Neuronal stem cell (in vitro differentiated cells): ENCODE measurements at regions not wholly inside any gene's neighbourhood (a gene's known extent, or its start where the extent isn't known, plus 50 kb on each side); places are given as distances from the start of the nearest gene placed in this dataset.

Source experiments
- DNase-seq: peaks from one replicate; pipeline ENCODE4 v3.0.0-alpha.2; 2013; ENCODE audit warnings: low spot score
- H2AFZ ChIP-seq: one replicate; pipeline ENCODE4 v1.6.1; 2013; ENCODE audit warnings: mild to moderate bottlenecking, low read length, inconsistent platforms
- H2AK5ac ChIP-seq: 2 replicates; pipeline ENCODE4 v1.6.1; 2013; ENCODE audit warnings: low read depth, mild to moderate bottlenecking, inconsistent platforms, low read length, moderate library complexity, mixed read lengths
- H2BK120ac ChIP-seq: 2 replicates; pipeline ENCODE4 v1.6.1; 2013; ENCODE audit warnings: low read depth, mild to moderate bottlenecking, inconsistent platforms, low read length, moderate library complexity, mixed read lengths
- H2BK12ac ChIP-seq: one replicate; pipeline ENCODE4 v1.6.1; 2013; ENCODE audit warnings: low read length, inconsistent platforms
- H2BK15ac ChIP-seq: 2 replicates; pipeline ENCODE4 v1.6.1; 2013; ENCODE audit warnings: mild to moderate bottlenecking, low read length, inconsistent platforms, mixed read lengths
- H2BK5ac ChIP-seq: one replicate; pipeline ENCODE4 v1.6.1; 2013; ENCODE audit warnings: inconsistent platforms, mild to moderate bottlenecking, low read length, moderate library complexity
- H3K14ac ChIP-seq: one replicate; pipeline ENCODE4 v1.6.1; 2013; ENCODE audit warnings: low read length, inconsistent platforms
- H3K18ac ChIP-seq: 2 replicates; pipeline ENCODE4 v1.6.1; 2013; ENCODE audit warnings: low read length, inconsistent platforms
- H3K23ac ChIP-seq: 2 replicates; pipeline ENCODE4 v1.6.1; 2013; ENCODE audit warnings: low read depth, mild to moderate bottlenecking, mixed read lengths, low read length, inconsistent platforms; ENCODE audit not compliant: poor library complexity
- H3K27ac ChIP-seq: replicated peaks from 3 replicates; pipeline ENCODE4 v1.5.1; 2013; ENCODE audit warnings: low read length, inconsistent platforms
- H3K27me3 ChIP-seq, 3 experiments: 2 replicates each; pipeline ENCODE4 v1.6.1; 2013; ENCODE audit warnings: low read length in 3 of 3, mild to moderate bottlenecking in 2 of 3, inconsistent platforms in 1 of 3, low read depth in 1 of 3, mixed read lengths in 1 of 3, moderate library complexity in 1 of 3; ENCODE audit not compliant: control insufficient read depth in 3 of 3, insufficient read depth in 3 of 3
- H3K36me3 ChIP-seq, 2 donors: replicated peaks in 1 of 2; 2 replicates each; pipeline ENCODE4 v1.6.1; 2013; ENCODE audit warnings: low read length in 2 of 2; ENCODE audit not compliant: control insufficient read depth in 2 of 2, insufficient read depth in 2 of 2
- H3K4ac ChIP-seq: 2 replicates; pipeline ENCODE4 v1.6.1; 2013; ENCODE audit warnings: inconsistent platforms, mild to moderate bottlenecking, low read length, moderate library complexity
- H3K4me1 ChIP-seq, 2 donors: 1 replicate in 1 of 2; 2 replicates in 1 of 2; pipeline ENCODE4 v1.6.1; 2013; ENCODE audit warnings: low read length in 2 of 2, low read depth in 1 of 2; ENCODE audit not compliant: control insufficient read depth in 2 of 2, insufficient read depth in 1 of 2
- H3K4me2 ChIP-seq: one replicate; pipeline ENCODE4 v1.6.1; 2013; ENCODE audit warnings: mild to moderate bottlenecking, low read length, inconsistent platforms; ENCODE audit not compliant: insufficient read depth, poor library complexity, severe bottlenecking
- H3K4me3 ChIP-seq, 2 donors: 2 replicates each; pipeline ENCODE4 v1.5.1; 2013; ENCODE audit warnings: low read length in 2 of 2, mild to moderate bottlenecking in 2 of 2, inconsistent platforms in 1 of 2, moderate library complexity in 1 of 2
- H3K79me1 ChIP-seq: one replicate; pipeline ENCODE4 v1.6.1; 2013; ENCODE audit warnings: low read depth, mild to moderate bottlenecking, inconsistent platforms, low read length, moderate library complexity
- H3K9ac ChIP-seq: one replicate; pipeline ENCODE4 v1.6.1; 2013; ENCODE audit warnings: mild to moderate bottlenecking, low read depth, low read length, inconsistent platforms; ENCODE audit not compliant: poor library complexity
- H3K9me3 ChIP-seq, 2 donors: replicated peaks in 1 of 2; 2 replicates each; pipeline versions ENCODE3 to v1.6.1; 2013; ENCODE audit warnings: low read length in 2 of 2, mild to moderate bottlenecking in 2 of 2, inconsistent platforms in 1 of 2, low read depth in 1 of 2, mixed read lengths in 1 of 2, moderate library complexity in 1 of 2; ENCODE audit not compliant: control insufficient read depth in 2 of 2, insufficient read depth in 1 of 2
- H4K8ac ChIP-seq: one replicate; pipeline ENCODE4 v1.6.1; 2013; ENCODE audit warnings: low read depth, mild to moderate bottlenecking, inconsistent platforms, low read length, moderate library complexity
- H4K91ac ChIP-seq: one replicate; pipeline ENCODE4 v1.6.1; 2013; ENCODE audit warnings: low read length, low read depth, mild to moderate bottlenecking, inconsistent platforms; ENCODE audit not compliant: poor library complexity
- WGBS, 2 donors: extraction: QIAGEN DNeasy Blood & Tissue Kit; methylation state at CpG; one replicate each; pipeline ENCODE4 v1.1.7; 2013; ENCODE audit warnings: missing lambda C conversion rate in 2 of 2, mixed read lengths in 1 of 2; ENCODE audit not compliant: insufficient read length in 2 of 2, insufficient replicate concordance in 1 of 2; ENCODE audit errors: extremely low coverage in 2 of 2; 5-methylcytosine and 5-hydroxymethylcytosine counted together

DNA sequence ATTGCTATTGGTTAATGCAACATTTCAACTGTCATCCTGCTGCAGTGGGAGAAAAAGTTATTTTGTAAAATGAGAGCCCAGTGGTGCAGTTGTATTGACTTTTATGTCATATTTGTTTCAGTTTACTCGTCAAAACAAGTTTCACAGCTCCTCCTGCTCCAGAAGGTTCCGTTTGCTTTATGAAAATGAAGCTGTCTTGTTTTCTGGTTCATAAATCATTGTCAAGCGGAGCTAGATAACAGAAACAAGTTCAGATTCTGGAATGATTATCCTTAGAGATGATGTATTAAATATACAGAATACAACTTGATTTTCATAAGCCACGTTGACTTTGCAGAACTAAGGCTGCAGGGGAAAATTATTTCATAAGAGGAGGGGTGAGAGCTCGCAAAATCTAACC is 970.5 kb upstream of the NR2F2 start:
- no peaks in the 10 kb centered on the region for H3K79me1 ChIP-seq
- H2BK15ac ChIP-seq: no peak overlapping the region
- H4K91ac ChIP-seq: no peak overlapping the region
- H2BK120ac ChIP-seq: no peak overlapping the region
- H3K9me3 ChIP-seq: peaks cover 4 to 32% of the 10 kb centered on the region in 2 donors
- H3K4ac ChIP-seq: no peak overlapping the region
- no peak overlapping the region for H4K8ac ChIP-seq
- no CpG with 5 or more reads among the region's 5 CpGs for WGBS, 2 donors
- no peak overlapping the region for H3K4me2 ChIP-seq
- no peak overlapping the region for H2AK5ac ChIP-seq
- H2BK12ac ChIP-seq: no peak overlapping the region
- H2BK5ac ChIP-seq: no peak overlapping the region
- no peak overlapping the region for H3K27ac ChIP-seq
- H3K4me1 ChIP-seq: peaks cover 0 to 2% of the 10 kb centered on the region in 2 donors
- no peak overlapping the region for H3K9ac ChIP-seq
- no peak overlapping the region for H3K18ac ChIP-seq
- no peak overlapping the region for H2AFZ ChIP-seq
- no peak for DNase-seq
- no peak overlapping the region for H3K4me3 ChIP-seq
- H3K14ac ChIP-seq: no peak overlapping the region
- no peaks in the 10 kb centered on the region for H3K36me3 ChIP-seq
- no peak overlapping the region for H3K23ac ChIP-seq
- H3K27me3 ChIP-seq: no peaks in the 10 kb centered on the region

DNA sequence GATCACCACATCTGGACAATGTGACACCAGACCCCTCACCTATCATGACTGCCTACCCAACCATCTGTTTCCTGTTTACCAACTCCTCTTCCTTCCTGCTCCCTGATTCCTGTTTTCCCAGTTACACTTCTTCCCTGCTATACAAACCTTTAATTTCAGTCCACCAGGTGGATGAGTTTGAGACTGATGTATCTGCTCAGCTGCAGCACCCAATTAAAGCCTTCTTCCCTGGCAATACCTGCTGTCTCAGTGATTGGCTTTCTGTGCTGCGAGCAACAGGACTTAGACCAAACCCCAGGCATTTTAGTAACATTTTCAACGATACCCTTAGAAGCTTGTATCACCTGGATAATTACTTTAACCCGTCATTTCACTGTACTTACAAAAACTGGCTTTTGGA is 968.2 kb upstream of the NR2F2 start:
- Histone ChIP-seq H3K27me3 (no peaks in the 10 kb centered on the region), H3K23ac (no peak overlapping the region), H2BK5ac (no peak overlapping the region), H3K14ac (no peak overlapping the region), H3K79me1 (no peaks in the 10 kb centered on the region), H3K27ac (no peak overlapping the region), H4K8ac (no peak overlapping the region), H3K18ac (no peak overlapping the region), H2BK120ac (no peak overlapping the region), H2AK5ac (no peak overlapping the region), H3K4ac (no peak overlapping the region), H3K9me3 (peaks cover 4 to 32% of the 10 kb centered on the region in 2 donors), H3K9ac (no peak overlapping the region), H2BK12ac (no peak overlapping the region), H2BK15ac (no peak overlapping the region), H3K4me1 (peaks cover 6 to 18% of the 10 kb centered on the region in 2 donors), H3K36me3 (no peaks in the 10 kb centered on the region), H4K91ac (no peak overlapping the region), H3K4me2 (no peak overlapping the region), H3K4me3 (no peak overlapping the region), H2AFZ (no peak overlapping the region)
- no peak for DNase-seq
- no CpG with 5 or more reads among the region's 3 CpGs for WGBS, 2 donors

DNA sequence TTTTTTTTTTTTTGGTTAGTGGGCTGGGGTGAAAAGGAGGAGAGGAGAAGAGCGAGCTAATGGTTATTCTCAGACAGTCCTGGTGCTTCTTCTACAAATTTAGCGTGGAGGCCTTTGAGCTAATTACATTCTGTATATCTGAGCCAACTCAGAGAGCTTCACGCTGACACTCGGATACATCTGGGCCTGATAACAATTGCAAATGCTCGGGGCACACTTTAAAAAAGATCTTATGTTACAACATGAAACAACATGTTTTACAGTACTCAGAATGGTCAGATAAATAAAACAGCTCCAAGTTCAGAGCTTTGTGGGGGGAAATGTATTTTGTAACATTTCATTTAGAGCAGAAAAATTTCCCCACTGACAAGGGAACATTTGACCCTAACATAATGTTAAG is 966.9 kb upstream of the NR2F2 start:
- Histone ChIP-seq H3K36me3 (no peaks in the 10 kb centered on the region), H3K4me2 (no peak overlapping the region), H2AK5ac (no peak overlapping the region), H2BK15ac (no peak overlapping the region), H3K4ac (no peak overlapping the region), H3K9ac (no peak overlapping the region), H2BK12ac (no peak overlapping the region), H3K27me3 (no peaks in the 10 kb centered on the region), H3K23ac (no peak overlapping the region), H3K18ac (no peak overlapping the region), H4K8ac (no peak overlapping the region), H2AFZ (peak overlapping the region; percentile 5), H4K91ac (no peak overlapping the region), H2BK5ac (no peak overlapping the region), H3K27ac (no peak overlapping the region), H3K14ac (no peak overlapping the region), H3K4me1 (peaks cover 6 to 28% of the 10 kb centered on the region in 2 donors), H3K79me1 (no peaks in the 10 kb centered on the region), H2BK120ac (no peak overlapping the region), H3K4me3 (no peak overlapping the region), H3K9me3 (peaks cover 4 to 32% of the 10 kb centered on the region in 2 donors)
- DNase-seq: no peak
- WGBS, 2 donors: no CpG with 5 or more reads among the region's 5 CpGs

DNA sequence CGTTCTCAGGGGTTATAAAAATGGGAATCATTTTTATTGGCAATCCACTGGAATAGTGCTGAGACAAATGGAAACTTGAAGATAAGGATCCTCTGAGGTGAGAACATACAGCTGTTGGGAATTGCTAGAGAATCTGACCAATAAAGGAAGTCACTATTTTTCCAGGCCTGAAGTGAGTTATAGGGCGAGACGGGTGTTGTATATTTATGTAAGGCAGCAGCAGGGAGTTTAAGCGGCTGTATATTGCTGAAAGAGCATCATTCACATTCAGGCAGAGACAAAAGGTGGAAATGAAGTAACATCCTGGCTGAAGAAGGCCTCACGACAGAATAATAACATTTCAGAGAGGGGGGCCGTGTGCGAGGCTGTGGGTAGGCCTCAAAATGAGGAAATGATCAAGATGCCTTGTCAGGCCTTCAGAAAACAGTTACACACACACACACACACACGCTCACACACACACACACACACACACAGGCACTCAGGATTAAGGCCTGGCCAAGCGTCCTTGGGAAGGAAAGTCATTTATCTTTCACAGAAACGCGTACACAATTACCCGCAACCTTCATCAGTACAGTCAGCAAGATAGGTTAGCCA is 964.9 kb upstream of the NR2F2 start:
- Histone ChIP-seq H2AFZ (peak overlapping the region; percentile 84), H4K91ac (no peak overlapping the region), H4K8ac (no peak overlapping the region), H3K4me3 (no peak overlapping the region), H3K4ac (no peak overlapping the region), H2BK12ac (no peak overlapping the region), H3K23ac (no peak overlapping the region), H3K9me3 (peaks cover 4 to 26% of the 10 kb centered on the region in 2 donors), H2BK120ac (no peak overlapping the region), H3K27ac (no peak overlapping the region), H3K14ac (no peak overlapping the region), H2BK5ac (no peak overlapping the region), H2BK15ac (no peak overlapping the region), H3K27me3 (no peaks in the 10 kb centered on the region), H2AK5ac (no peak overlapping the region), H3K36me3 (no peaks in the 10 kb centered on the region), H3K4me2 (no peak overlapping the region), H3K79me1 (no peaks in the 10 kb centered on the region), H3K18ac (no peak overlapping the region), H3K4me1 (peaks cover 7 to 34% of the 10 kb centered on the region in 2 donors), H3K9ac (peak overlapping the region; percentile 66)
- DNase-seq: peak; percentile 8
- WGBS, 2 donors: no CpG with 5 or more reads among the region's 12 CpGs
